ENCODE measurements at regions not wholly inside any gene's neighbourhood (a gene's known extent, or its start where the extent isn't known, plus 50 kb on each side); places are given as distances from the start of the nearest gene placed in this dataset.

DNA sequence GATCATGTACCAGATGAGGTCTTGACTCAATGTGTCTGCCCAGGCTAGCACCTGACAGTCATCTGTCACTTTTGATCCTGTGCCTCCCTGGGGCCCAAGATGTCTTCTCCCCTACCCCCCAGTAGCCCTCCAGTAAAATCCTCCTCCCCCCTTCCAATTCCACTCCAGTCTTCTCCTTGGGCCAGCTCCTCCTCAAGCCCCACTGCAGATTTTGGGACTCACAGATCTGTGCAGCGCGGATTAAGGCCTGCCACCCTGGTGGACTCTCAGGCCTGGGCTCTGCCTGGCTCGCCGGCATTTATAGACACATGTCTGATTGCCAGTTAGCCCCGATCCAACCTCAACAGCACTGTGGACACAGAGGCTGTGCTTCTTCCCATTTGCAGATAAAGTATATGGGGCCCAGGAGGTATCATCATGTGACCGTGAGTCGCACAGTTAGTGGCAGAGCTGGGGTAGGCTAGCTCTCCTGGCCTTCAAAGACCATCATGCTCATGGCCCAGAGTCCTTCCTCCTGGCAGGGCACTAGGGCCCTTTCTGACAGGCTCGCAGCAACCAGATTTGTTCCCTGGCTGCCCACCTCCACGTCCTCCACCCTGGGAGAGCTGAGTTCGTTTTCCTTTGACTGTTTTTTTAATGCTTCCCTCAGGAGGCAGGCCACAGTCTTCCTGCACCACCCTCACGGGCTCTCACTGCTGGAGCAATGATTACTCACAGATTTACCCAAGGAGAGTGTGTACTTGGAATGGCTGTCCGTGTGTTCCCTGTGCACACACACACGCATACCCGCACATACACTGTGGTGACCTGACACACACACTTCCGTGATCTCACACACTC is 98.3 kb upstream of the DIO3 start:
- Histone ChIP-seq H3K36me3 (ENCODE audit: control insufficient read depth, insufficient read depth, low read length) (no peaks in the 10 kb centered on the region), H3K4me3 (replicated peaks; ENCODE audit: low read depth, low read length) (no peak overlapping the region), H3K27me3 (replicated peaks; ENCODE audit: control insufficient read depth, insufficient read depth, low read length) (no peaks in the 10 kb centered on the region)
- DNase-seq (ENCODE audit: extremely low read depth, insufficient read length), result no peak
- TF ChIP-seq, protein P1, sequence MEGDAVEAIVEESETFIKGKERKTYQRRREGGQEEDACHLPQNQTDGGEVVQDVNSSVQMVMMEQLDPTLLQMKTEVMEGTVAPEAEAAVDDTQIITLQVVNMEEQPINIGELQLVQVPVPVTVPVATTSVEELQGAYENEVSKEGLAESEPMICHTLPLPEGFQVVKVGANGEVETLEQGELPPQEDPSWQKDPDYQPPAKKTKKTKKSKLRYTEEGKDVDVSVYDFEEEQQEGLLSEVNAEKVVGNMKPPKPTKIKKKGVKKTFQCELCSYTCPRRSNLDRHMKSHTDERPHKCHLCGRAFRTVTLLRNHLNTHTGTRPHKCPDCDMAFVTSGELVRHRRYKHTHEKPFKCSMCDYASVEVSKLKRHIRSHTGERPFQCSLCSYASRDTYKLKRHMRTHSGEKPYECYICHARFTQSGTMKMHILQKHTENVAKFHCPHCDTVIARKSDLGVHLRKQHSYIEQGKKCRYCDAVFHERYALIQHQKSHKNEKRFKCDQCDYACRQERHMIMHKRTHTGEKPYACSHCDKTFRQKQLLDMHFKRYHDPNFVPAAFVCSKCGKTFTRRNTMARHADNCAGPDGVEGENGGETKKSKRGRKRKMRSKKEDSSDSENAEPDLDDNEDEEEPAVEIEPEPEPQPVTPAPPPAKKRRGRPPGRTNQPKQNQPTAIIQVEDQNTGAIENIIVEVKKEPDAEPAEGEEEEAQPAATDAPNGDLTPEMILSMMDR (IDR thresholded peaks at IDR 0.05; ENCODE audit: insufficient read depth, low read length, poor library complexity, severe bottlenecking), result no peak

DNA sequence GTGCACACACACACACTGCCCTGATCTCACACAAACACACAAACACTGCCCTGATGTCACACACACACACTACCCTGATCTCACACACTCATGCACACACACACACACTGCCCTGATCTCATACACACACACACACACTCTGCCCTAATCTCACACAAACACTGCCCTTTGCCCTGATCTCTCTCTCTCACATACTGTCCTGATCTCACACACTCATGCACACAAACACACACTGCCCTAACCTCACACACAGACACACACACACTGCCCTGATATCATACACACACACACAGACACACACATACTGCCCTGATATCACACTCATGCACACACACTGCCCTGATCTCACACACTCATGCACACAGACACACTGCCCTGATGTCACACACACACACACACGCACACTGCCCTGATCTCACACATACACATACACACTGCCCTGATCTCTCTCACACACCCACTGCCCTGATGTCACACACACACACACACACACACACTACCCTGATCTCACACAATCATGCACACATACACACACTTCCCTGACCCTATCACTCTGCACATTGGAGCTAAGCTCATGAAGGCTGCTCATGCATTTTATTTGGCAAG is 97.6 kb upstream of the DIO3 start:
- DNase-seq (ENCODE audit: extremely low read depth, insufficient read length), result no peak

GRCh38 chr14:101464310-101464983 is 96.8 kb upstream of the DIO3 start:
- TF ChIP-seq, protein P1 (IDR thresholded peaks at IDR 0.05; ENCODE audit: insufficient read depth, low read length, poor library complexity, severe bottlenecking), result no peak
- no peaks in the 10 kb centered on the region for H3K27me3 ChIP-seq (replicated peaks; ENCODE audit: control insufficient read depth, insufficient read depth, low read length)
- no peak overlapping the region for H3K4me3 ChIP-seq (replicated peaks; ENCODE audit: low read depth, low read length)
- H3K36me3 ChIP-seq (ENCODE audit: control insufficient read depth, insufficient read depth, low read length), result no peaks in the 10 kb centered on the region
- no peak for DNase-seq (ENCODE audit: extremely low read depth, insufficient read length)

More for the DNA sequence above, 97.6 kb upstream of the DIO3 start:
- Histone ChIP-seq H3K36me3 (ENCODE audit: control insufficient read depth, insufficient read depth, low read length) (no peaks in the 10 kb centered on the region), H3K27me3 (replicated peaks; ENCODE audit: control insufficient read depth, insufficient read depth, low read length) (no peaks in the 10 kb centered on the region), H3K4me3 (replicated peaks; ENCODE audit: low read depth, low read length) (no peak overlapping the region)
- TF ChIP-seq, protein P1 (IDR thresholded peaks at IDR 0.05; ENCODE audit: insufficient read depth, low read length, poor library complexity, severe bottlenecking), result no peak

DNA sequence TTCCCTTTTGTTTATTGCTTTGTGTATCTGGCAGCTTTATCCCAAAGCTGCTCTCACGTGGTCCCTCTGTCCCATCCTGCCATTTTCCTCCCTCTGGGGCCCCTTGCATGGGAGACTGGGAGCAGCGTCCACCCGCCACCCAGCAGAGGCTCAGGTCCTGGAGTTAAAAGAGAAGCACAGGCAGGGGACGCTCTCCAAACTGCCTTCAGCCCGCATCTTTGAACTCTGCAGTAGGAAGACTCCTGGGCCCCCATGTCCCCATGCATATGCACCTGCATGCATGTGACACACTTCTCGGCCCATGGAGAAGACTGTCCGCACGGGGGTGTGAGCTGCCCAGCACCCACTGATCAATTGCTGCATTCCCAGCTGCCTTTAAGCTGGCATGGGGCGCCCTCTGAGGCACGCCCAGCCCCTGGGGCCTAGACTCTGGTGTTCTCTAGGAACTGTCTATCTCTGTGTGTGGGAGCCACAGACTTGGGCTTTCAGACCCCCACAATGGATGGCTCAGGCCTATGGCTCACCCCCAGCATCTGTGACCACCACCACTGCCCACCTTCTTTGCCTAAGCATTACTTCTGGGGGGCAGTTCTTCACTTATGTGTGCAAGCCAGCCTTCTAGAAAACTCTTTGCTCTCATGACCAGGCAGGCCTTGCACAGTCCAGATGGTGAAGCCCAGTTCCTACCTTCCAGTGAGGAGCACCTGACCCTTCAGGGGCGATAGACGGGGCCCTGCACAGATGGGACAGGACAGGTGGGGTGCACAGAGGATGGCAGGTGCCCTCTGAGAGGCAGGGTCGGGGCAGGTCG is 96.1 kb upstream of the DIO3 start:
- Histone ChIP-seq H3K36me3 (ENCODE audit: control insufficient read depth, insufficient read depth, low read length) (no peaks in the 10 kb centered on the region), H3K4me3 (replicated peaks; ENCODE audit: low read depth, low read length) (no peak overlapping the region), H3K27me3 (replicated peaks; ENCODE audit: control insufficient read depth, insufficient read depth, low read length) (no peaks in the 10 kb centered on the region)
- no peak for DNase-seq (ENCODE audit: extremely low read depth, insufficient read length)
- TF ChIP-seq, protein P1 (IDR thresholded peaks at IDR 0.05; ENCODE audit: insufficient read depth, low read length, poor library complexity, severe bottlenecking), result no peak

DNA sequence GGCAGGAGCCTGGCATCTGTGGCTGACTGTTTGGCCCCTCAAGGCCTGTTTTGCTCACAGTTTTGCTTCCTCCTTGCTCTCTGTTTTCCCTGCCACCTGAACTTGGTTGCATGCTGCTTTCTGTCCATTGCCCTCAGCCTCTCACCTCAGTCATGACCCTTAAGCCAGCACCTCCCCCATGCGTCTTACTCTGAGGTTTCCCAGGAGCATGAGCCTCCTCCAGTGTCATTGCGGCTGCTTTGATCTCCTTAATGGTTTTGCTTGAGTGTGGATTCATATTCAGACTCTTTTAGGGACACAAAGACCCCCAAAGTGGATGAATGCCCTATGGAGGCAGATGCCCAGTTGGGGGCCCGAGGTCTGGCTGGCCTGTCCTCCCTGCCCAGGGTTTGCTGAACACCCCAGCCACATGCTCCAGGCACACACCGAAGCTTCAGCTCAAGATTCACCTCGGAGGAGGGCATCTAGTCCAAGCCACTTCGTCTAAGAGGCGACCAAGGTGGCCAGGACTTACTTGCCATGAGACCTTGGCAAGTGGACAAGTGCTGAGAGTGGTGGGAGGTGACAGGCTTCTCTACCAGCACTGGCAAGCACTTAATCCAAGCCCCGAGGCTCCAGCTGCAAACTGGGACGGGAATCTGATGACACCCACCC is 95.4 kb upstream of the DIO3 start:
- no peaks in the 10 kb centered on the region for H3K36me3 ChIP-seq (ENCODE audit: control insufficient read depth, insufficient read depth, low read length)
- DNase-seq (ENCODE audit: extremely low read depth, insufficient read length), result no peak
- no peak overlapping the region for H3K4me3 ChIP-seq (replicated peaks; ENCODE audit: low read depth, low read length)
- no peaks in the 10 kb centered on the region for H3K27me3 ChIP-seq (replicated peaks; ENCODE audit: control insufficient read depth, insufficient read depth, low read length)
- TF ChIP-seq, protein P1 (IDR thresholded peaks at IDR 0.05; ENCODE audit: insufficient read depth, low read length, poor library complexity, severe bottlenecking), result no peak
